Neural progenitor cell (in vitro differentiated cells): ENCODE measurements at regions not wholly inside any gene's neighbourhood (a gene's known extent, or its start where the extent isn't known, plus 50 kb on each side); places are given as distances from the start of the nearest gene placed in this dataset.

ENCODE experiments used
- EZH2 ChIP-seq: fragments of 200-600 bp; sonication (generic); IDR thresholded peaks from 2 replicates; pipeline ENCODE4 v1.6.1; 2017; ENCODE audit warnings: antibody characterized with exemption, mild to moderate bottlenecking, moderate library complexity
- TF ChIP-seq, protein P1 (sequence below): fragments of 200-600 bp; sonication (generic); IDR thresholded peaks from 2 replicates; pipeline ENCODE4 v1.5.1; 2017; ENCODE audit warnings: antibody characterized with exemption, mild to moderate bottlenecking

GRCh38 chr9:126228781-126229444, 97.7 kb upstream of the MVB12B start:
- TF ChIP-seq EZH2 = no peak
- TF ChIP-seq, protein P1, sequence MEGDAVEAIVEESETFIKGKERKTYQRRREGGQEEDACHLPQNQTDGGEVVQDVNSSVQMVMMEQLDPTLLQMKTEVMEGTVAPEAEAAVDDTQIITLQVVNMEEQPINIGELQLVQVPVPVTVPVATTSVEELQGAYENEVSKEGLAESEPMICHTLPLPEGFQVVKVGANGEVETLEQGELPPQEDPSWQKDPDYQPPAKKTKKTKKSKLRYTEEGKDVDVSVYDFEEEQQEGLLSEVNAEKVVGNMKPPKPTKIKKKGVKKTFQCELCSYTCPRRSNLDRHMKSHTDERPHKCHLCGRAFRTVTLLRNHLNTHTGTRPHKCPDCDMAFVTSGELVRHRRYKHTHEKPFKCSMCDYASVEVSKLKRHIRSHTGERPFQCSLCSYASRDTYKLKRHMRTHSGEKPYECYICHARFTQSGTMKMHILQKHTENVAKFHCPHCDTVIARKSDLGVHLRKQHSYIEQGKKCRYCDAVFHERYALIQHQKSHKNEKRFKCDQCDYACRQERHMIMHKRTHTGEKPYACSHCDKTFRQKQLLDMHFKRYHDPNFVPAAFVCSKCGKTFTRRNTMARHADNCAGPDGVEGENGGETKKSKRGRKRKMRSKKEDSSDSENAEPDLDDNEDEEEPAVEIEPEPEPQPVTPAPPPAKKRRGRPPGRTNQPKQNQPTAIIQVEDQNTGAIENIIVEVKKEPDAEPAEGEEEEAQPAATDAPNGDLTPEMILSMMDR = peak; percentile 92
